Left ventricle myocardium inferior (tissue), 1 donor: ENCODE measurements at regions not wholly inside any gene's neighbourhood (a gene's known extent, or its start where the extent isn't known, plus 50 kb on each side); places are given as distances from the start of the nearest gene placed in this dataset.
"Not testable (repeated sequence)": the region's sequence is repeated elsewhere in the genome, so short reads cannot be mapped to it uniquely, and the experiment has no call there.

Experiments
- DNase-seq: peaks from one replicate; pipeline ENCODE4 v3.0.0-alpha.2; 2020
- H3K27ac ChIP-seq: fragments of 200-600 bp; replicated peaks from 2 replicates; pipeline ENCODE4 v1.8.0; 2021
- H3K27me3 ChIP-seq: fragments of 200-600 bp; 2 replicates; pipeline ENCODE4 v1.8.0; 2021; ENCODE audit warnings: low read depth
- H3K36me3 ChIP-seq: fragments of 200-600 bp; 2 replicates; pipeline ENCODE4 v1.8.0; 2021
- H3K4me1 ChIP-seq: fragments of 200-600 bp; 2 replicates; pipeline ENCODE4 v1.8.0; 2021
- H3K4me3 ChIP-seq: fragments of 200-600 bp; 2 replicates; pipeline ENCODE4 v1.8.0; 2021; ENCODE audit warnings: mild to moderate bottlenecking, moderate library complexity
- H3K9me3 ChIP-seq: fragments of 200-600 bp; replicated peaks from 2 replicates; pipeline ENCODE4 v1.8.0; 2021
- CTCF ChIP-seq: fragments of 200-600 bp; IDR thresholded peaks from 2 replicates; pipeline ENCODE4 v1.8.0; 2021; ENCODE audit warnings: antibody characterized with exemption, mild to moderate bottlenecking, borderline replicate concordance
- intact Hi-C: fragments of 100-400 bp; cut with micrococcal nuclease; formaldehyde crosslinking; loops from one replicate; pipeline ENCODE4 v1.11.0; 2022
- donor health status: DM: no; HTN: yes; CAD: no; lungs with severe emphysema.

GRCh38 chr2:89829828-89830227 is 1138.4 kb downstream of the RPIA start:
- H3K27ac ChIP-seq: no peak overlapping the region
- no peaks in the 10 kb centered on the region for H3K36me3 ChIP-seq
- no peaks in the 10 kb centered on the region for H3K4me1 ChIP-seq
- no peak for TF ChIP-seq CTCF
- no peaks in the 10 kb centered on the region for H3K9me3 ChIP-seq
- intact Hi-C loops: no loop called here
- H3K27me3 ChIP-seq: no peaks in the 10 kb centered on the region
- no peak overlapping the region for H3K4me3 ChIP-seq
- DNase-seq: no peak

DNA sequence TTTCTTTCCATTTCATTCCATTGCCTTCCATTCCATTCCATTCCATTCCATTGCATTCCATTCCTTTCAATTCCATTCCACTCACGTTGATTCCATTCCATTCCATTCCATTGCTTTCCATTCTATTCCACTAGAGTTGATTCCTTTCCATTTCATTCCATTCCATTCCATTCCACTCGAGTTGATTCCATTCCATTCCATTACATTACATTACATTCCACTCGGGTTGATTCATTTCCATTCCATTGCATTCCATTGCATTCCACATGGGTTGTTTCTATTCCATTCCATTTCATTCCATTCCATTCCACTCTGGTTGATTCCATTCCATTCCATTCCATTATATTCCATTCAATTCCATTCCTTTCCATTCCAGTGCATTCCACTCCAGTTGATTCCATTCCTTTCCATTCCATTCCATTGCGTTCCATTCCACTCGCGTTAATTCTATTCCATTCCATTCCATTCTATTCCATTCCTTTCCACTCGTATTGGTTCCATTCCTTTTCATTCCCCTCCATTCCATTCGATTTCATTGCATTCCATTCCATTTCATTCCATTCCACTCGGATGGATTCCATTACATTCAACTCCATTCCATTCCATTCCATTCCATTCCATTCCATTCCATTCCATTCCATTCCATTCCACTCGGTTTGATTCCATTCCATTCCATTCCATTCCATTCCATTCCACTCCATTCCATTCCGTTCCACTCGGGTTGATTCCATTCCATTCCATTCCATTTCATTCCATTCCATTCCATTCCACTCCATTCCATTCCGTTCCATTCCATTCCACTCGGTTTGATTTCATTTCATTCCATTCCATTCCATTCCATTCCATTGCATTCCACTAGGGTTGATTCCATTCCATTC is 1139.1 kb downstream of the RPIA start:
- intact Hi-C loops, H3K4me3 ChIP-seq, H3K27ac ChIP-seq, H3K9me3 ChIP-seq, H3K4me1 ChIP-seq, H3K27me3 ChIP-seq, DNase-seq, H3K36me3 ChIP-seq: not testable (repeated sequence)

DNA sequence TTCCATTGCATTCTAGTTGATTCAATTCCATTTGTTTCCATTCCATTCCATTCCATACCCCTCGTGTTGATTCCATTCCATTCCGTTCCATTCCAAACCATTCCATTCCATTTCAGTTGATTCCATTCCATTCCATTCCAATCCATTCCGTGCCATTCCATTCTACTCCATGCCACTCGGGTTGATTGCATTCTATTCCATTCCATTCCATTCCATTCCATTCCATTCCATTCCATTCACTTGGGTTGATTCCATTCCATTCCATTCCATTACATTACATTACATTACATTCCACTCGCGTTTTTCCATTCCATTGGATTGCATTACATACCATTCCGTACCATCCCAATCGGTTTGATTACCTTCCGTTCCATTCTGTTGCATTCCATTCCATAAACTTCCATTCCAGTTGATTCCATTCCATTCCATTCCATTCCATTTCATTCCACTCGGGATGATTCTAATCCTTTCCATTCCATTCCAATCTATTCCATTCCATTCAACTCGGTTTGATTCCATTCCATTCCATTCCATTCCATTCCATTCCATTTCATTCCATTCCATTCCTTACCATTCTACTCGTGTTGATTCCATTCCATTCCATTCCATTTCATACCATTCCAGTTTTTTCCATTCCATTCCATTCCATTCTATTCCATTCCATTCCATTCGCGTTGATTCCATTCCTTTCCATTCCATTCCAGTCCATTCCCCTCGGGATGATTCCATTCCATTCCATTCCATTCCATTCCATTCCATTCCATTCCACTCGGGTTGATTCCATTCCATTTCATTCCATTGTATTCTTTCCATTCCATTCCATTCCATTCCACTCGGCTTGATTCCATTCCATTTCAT is 1140.4 kb downstream of the RPIA start:
- no peaks in the 10 kb centered on the region for H3K27me3 ChIP-seq
- H3K9me3 ChIP-seq: no peaks in the 10 kb centered on the region
- no peak overlapping the region for H3K27ac ChIP-seq
- H3K4me3 ChIP-seq: no peak overlapping the region
- TF ChIP-seq CTCF: no peak
- intact Hi-C loops: no loop called here
- no peaks in the 10 kb centered on the region for H3K36me3 ChIP-seq
- DNase-seq: no peak
- no peaks in the 10 kb centered on the region for H3K4me1 ChIP-seq

GRCh38 chr2:89833116-89833779 is 1141.8 kb downstream of the RPIA start:
- no peak for DNase-seq
- Histone ChIP-seq H3K4me1 (no peaks in the 10 kb centered on the region), H3K27ac (no peak overlapping the region), H3K27me3 (no peaks in the 10 kb centered on the region), H3K36me3 (no peaks in the 10 kb centered on the region), H3K4me3 (no peak overlapping the region), H3K9me3 (no peaks in the 10 kb centered on the region)
- no peak for TF ChIP-seq CTCF
- intact Hi-C loops: no loop called here

GRCh38 chr2:89833780-89834117 is 1142.3 kb downstream of the RPIA start:
- no peak for DNase-seq
- no peaks in the 10 kb centered on the region for H3K9me3 ChIP-seq
- no peak overlapping the region for H3K4me3 ChIP-seq
- intact Hi-C loops: no loop called here
- no peaks in the 10 kb centered on the region for H3K36me3 ChIP-seq
- H3K27ac ChIP-seq: no peak overlapping the region
- no peaks in the 10 kb centered on the region for H3K4me1 ChIP-seq
- no peaks in the 10 kb centered on the region for H3K27me3 ChIP-seq
- TF ChIP-seq CTCF: no peak
